GM10266 (cell line): ENCODE measurements at regions not wholly inside any gene's neighbourhood (a gene's known extent, or its start where the extent isn't known, plus 50 kb on each side); places are given as distances from the start of the nearest gene placed in this dataset.

Experiments
- DNase-seq: peaks from one replicate; pipeline ENCODE4 v3.0.0; 2012; ENCODE audit errors: extremely low spot score
- CTCF ChIP-seq: IDR thresholded peaks from 2 replicates; pipeline ENCODE4 v1.5.1; 2012; ENCODE audit warnings: mild to moderate bottlenecking, low read depth; ENCODE audit not compliant: control insufficient read depth, insufficient read depth; ENCODE audit errors: missing control alignments

- no peak for TF ChIP-seq CTCF
- no peak for DNase-seq
These were observed 169.2 kb upstream of the HS6ST1 start for GRCh38 chr2:128487650-128488387.

GRCh38 chr2:128488434-128488833 is 169.8 kb upstream of the HS6ST1 start:
- no peak for TF ChIP-seq CTCF

GRCh38 chr2:128489526-128490273 is 171.0 kb upstream of the HS6ST1 start:
- no peak for TF ChIP-seq CTCF
- DNase-seq = no peak

More at GRCh38 chr2:128488434-128488833, 169.8 kb upstream of the HS6ST1 start:
- no peak for DNase-seq

GRCh38 chr2:128490321-128490720 is 171.7 kb upstream of the HS6ST1 start:
- TF ChIP-seq CTCF = no peak
- DNase-seq = no peak

GRCh38 chr2:128490881-128491691 is 172.4 kb upstream of the HS6ST1 start:
- no peak for TF ChIP-seq CTCF
- DNase-seq = no peak

GRCh38 chr2:128491692-128492244 is 173.1 kb upstream of the HS6ST1 start:
- no peak for TF ChIP-seq CTCF
- DNase-seq = no peak
